NCI-H446 treated with DMSO at 0.1 percent for 48 hours (cell line): ENCODE measurements at regions not wholly inside any gene's neighbourhood (a gene's known extent, or its start where the extent isn't known, plus 50 kb on each side); places are given as distances from the start of the nearest gene placed in this dataset.
"Not testable (repeated sequence)": the region's sequence is repeated elsewhere in the genome, so short reads cannot be mapped to it uniquely, and the experiment has no call there.

ENCODE experiments used
- DNase-seq: peaks from one replicate; lab custom pipeline; 2025; lab: John Stamatoyannopoulos, UW

- DNase-seq: no peak
Observed at GRCh38 chr2:66317268-66317890, 117.5 kb upstream of the MEIS1 start.

GRCh38 chr2:66306483-66306882 is 128.4 kb upstream of the MEIS1 start:
- DNase-seq: no peak

- DNase-seq: peak; percentile 20
Observed at GRCh38 chr2:66305718-66306117, 129.2 kb upstream of the MEIS1 start.

- DNase-seq: no peak
Observed at GRCh38 chr2:66303471-66303870, 131.5 kb upstream of the MEIS1 start.

DNA sequence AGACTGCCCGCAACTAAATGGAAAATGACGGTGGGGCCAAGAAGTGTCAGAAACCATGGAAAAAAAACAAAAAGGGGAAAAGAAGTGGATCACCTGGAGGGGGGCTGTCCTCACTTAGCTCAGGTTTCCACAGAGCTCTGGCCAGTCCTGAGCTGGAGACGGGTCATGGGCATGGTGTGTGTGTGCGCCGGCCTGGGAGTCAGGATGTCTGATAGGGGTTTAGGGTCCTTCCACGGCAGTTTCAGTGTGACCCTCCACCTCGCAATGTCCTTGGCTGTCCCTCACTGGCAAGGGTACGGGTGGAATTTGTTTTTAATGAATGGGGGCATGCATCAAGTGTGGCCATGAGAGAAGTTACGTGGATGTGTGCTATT is 133.2 kb upstream of the MEIS1 start:
- no peak for DNase-seq

DNA sequence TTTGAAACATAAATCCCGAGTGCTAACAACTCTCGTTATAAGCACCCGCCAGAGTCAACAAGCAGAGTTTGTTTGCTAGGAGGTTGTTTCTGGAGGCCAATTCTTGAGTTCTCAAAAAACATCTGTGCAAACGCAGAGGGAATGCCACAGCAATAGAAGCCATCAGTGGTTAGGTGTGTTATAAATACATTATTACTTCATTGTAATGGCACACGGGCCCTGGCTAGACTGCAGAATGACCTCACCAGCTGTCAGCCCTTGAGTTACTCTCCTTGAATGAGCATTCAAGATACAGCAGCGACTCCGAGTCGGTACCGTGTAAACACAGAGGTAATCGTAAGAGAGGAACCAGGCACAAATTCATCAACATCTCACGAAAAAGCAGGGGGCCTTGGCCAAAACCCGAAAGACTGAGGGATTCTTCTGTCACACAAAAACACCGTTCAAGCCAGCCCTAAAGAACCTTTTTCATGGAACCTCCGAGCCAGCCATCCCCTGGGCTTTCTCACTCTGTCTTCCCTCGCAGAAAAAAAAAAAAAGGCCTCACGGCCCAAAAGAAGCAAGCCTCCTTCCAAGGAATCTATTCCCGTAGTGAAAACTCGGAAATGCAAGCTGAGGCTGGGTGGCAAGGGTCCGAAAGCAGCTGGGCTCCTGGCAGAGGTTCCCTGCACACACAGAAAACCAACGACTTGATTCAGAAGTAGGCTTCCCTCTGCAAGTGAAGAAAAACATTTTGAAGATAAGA is 133.7 kb upstream of the MEIS1 start:
- no peak for DNase-seq

DNA sequence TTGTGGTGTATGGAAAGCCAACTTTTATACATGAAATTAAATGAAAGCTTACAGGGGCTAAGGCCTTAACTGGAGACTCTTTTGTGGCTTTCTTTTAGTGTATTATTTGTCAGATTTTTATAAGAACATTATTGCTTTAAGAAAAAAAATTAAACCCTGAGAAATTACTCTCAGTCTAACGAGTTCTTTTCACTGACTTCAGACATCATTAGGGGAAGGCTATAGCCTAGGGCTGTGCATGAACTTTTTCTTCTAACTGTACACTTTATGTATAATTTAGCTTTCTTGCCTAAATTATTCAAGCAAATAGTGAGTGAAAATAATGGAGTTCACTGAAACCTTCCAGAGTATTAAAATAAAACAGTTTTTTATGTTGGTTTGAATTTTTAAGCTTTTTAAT is 151.1 kb upstream of the MEIS1 start:
- DNase-seq: no peak

GRCh38 chr2:66281980-66282379 is 152.9 kb upstream of the MEIS1 start:
- no peak for DNase-seq

DNA sequence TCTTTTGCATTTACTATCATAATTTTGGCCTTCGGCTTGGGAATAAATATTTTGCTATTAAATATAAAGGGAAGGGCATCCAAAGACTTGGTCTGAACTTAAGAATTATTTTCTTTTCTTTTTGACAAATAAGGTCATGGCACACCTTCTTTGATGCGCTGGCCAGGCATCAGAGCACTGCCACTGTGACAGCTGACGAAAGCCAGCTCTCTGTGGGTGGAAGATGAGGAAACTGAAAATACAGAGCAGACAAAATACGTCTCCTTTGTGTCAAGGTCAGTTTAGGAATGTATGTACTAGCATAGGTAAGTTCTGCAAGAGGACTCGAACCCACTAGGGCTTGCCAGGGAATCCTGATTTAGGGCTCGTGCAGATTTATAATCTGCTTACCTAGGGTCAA is 155.9 kb upstream of the MEIS1 start:
- DNase-seq: no peak

DNA sequence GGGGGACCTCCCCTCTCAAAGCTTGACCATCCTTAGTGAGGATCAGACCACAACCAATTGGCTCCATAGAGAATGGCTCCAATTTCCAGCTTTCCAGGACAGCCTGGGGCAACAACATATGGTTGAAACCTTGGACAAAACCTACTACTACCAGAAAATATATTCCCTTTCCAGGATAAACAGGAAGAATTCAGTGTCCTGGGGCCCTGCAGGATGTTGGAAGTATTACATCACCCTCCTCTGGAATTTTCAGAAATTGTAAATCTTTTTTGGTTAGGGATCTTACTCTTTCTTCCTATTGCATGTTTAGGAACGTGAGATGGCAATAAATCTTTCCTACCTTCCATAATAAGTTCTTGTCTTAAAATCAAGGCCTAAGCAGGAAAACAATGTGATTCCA is 158.9 kb upstream of the MEIS1 start:
- no peak for DNase-seq

DNA sequence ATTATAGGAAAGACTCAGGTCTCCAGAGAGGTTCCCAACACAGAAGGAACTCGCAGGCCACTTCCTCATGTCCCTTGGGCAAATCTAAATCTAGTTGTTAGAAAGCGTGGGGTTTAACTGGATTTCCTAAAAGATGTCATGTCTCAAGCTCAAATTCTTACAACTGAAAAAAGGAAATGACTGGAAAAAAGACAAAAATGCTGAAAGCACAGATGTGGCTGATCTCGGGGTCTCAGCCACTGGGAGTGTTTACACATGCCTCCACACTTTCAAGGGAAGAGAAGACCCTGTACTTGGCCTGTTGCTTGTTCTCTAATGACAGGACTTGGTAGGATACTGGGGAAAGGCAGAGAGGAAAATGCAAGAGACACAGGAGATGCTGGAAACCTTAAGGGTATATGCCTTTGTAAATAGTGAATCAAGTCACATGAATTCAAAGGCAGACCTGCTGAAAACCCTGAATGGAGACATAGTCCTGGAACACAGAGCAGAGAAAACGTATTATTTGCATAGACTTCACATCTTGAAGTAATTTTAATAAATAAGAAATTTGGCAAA is 160.9 kb upstream of the MEIS1 start:
- no peak for DNase-seq

GRCh38 chr2:66272751-66273150 is 162.2 kb upstream of the MEIS1 start:
- no peak for DNase-seq

GRCh38 chr2:66271777-66272176 is 163.1 kb upstream of the MEIS1 start:
- no peak for DNase-seq

DNA sequence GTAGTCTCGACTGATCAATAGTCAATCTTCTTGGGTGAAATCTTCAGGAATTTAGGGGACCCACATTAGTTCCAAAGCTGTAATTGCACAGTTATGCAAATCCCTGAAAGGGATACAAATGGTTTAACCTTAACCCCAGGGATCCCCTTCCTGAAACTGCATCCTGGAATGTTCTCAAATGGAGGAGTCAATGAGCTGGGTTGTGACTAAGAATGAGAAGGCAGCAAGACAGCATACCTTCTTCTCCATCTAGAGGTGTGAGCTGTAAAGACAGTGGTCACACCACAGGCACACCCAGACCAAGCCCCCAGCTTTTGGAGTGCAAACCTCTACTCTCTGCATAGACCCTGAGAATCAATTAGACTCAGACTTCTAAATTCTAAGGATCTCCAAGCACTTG is 164.7 kb upstream of the MEIS1 start:
- no peak for DNase-seq

DNA sequence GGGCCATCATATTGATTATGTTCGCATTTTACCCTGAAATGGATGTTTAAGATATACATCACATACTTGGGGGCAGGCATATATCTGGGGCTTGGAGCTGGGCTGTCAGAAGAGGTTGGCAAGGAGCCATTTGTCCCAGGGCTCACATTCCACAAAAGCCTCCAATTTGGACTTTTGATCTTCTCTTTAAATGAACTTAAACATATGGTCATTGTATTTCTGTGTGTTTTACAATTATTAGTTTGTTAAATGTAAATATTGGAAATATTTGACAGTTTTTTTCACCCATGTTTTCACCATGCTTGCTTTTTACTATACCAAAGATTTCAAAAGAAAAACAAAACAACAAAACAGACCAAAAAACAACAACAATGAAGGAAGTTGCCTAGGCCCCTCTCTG is 165.8 kb upstream of the MEIS1 start:
- no peak for DNase-seq

- DNase-seq: no peak
Observed at GRCh38 chr2:66268756-66269155, 166.2 kb upstream of the MEIS1 start.

DNA sequence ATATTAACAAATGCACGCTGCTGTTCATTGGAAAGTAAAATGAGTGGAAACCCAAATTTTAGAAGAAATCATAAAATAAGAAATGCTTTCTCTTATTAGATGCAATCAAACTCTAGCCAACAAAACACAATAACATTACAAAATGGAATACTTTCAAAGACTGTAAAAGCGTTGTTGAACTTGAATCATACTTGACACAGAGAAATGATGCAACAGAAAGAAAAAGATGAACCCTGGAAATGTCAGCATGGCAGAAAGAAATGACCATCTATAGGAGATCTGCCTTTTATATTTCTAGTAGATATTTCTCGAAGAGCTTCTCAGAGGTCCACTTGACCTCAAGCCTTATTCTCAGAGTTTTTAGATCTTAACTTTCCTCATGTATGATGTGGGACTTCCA is 170.6 kb upstream of the MEIS1 start:
- no peak for DNase-seq

DNA sequence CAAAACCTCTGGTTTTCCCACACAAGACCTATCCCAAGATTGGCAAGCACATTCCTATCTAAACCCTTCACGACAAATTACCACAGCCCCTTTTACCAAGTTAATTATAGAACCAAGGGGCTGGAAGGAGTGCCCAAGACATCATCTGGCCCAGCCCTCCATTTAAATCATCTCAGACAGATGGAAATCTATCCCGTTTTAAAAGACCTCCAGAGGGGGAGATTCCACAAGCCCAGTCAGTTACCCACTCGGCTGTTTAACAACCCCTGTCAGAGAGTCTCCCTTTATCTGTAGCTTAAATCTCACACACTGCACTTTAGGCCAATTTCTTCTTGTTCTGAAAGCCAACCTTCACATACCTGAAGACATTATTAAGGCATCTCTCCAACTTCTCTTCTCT is 179.1 kb upstream of the MEIS1 start:
- DNase-seq: no peak

DNA sequence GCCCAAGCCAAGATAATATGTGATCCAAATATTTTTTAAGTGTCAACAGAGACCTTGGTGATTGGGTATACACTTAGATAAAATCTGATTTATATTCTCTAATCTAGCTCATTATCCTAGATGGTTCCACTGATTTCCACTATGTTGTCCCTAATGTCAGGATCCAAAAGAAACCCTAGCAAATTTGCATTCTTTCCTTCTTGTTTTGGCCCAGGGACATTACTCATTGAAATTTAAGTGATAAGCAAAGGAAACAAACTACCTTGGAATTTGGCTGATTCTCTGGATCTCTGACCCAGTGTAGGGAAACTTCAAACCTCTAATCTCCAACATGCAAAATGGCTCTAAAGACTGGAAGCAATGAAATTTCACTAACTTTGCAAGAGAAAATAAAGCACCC is 179.8 kb upstream of the MEIS1 start:
- no peak for DNase-seq

GRCh38 chr2:66253066-66253465 is 181.9 kb upstream of the MEIS1 start:
- DNase-seq: no peak

DNA sequence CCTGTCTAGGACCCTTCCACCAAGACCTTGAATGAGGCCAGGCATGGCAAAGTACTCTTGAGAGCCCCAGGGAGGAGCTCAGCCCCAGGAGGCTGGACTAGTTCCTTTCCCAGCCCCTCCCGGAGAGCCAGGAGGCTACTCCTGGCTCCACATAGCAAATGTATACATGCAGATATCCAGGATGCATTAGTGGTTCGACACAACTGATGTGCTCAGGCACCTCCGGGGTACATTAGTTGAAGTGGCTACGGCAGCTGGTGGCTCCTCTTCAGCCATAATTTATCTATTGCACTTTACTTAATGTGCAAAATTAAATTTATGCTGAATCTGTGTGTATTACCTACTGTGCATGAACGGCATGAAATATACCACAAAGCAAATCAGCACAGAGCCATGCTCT is 182.8 kb upstream of the MEIS1 start:
- DNase-seq: no peak

- DNase-seq: no peak
Observed at GRCh38 chr2:66251573-66251972, 183.4 kb upstream of the MEIS1 start.

- not testable (repeated sequence) for DNase-seq
Observed at GRCh38 chr2:66249089-66249488, 185.8 kb upstream of the MEIS1 start.

GRCh38 chr2:66243809-66244208 is 191.1 kb upstream of the MEIS1 start:
- not testable (repeated sequence) for DNase-seq
